Right renal cortex interstitium (tissue), 3 donors: ENCODE measurements at regions not wholly inside any gene's neighbourhood (a gene's known extent, or its start where the extent isn't known, plus 50 kb on each side); places are given as distances from the start of the nearest gene placed in this dataset.
"Not testable (repeated sequence)": the region's sequence is repeated elsewhere in the genome, so short reads cannot be mapped to it uniquely, and the experiment has no call there.

ENCODE experiments used
- DNase-seq, 3 donors: peaks; one replicate each; pipeline ENCODE4 v3.0.0-alpha.2; 2013; ENCODE audit warnings: low read depth in 3 of 3, low spot score in 2 of 3

DNA sequence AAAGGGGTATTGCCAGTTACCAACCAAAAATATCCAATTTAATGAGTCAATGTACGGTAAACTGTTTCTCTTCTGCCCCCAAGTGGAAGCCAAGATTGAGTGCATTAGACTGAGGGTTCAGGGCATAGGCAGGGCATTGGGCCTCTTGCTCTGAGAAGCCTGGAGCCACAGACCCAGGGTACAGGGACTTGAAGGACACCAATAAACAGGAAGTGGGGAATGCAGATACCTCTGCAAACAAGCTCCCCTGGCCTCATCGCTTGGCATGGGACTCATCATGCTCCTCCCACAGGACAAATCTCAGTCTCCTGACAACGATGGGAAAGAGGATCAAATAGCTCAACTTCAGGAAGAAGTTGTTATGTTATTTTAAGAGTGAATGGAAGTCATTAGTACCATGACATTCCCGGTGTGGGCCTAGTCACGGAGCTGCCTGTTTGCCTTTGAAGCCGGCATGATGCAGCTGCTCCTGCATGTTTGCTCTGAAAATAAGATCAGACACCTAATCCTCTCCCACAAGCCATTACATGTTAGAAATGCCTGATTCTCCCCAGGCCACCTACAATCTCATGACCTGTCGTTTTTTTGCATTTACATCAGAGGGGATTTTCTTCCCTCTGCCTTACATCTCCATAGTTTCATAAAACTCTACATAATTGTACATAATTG is 224.2 kb downstream of the RCHY1 start:
- DNase-seq, result peak in 2 of 3 donors; percentile 19 to 27

DNA sequence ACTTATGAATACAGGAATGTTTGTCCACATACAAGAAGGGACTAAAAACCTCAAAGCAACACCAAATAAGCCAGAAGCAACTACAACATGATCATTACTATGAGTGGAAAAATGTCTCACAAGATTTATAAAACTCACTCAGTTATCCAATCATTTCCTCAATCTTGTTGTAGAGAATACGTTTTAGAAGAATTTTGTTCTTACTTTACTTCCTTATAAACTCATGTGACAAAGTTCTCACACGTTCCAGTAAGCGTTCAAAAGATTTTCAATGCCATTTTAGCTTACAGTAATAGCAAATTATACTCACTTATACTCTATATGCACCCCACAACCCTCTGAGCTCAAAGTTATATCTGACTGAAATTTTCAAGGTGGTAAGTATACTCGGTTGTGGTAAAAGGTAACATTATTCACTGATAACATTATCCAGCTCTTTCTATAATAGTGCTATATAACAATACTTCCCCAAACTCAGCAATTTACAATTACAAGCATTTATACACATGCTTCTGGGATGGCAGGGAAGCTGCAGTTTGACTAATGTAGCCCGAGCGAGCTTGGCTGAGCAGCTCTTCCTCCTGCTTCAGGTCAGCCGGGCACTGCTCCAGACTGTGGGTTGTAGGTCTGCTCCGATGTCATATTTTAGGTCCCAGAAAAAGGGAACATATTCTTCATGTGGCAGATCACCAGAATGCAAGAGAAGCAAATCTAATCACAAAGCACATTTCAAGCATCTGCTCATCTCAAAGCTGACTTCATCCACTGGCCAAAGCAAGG is 226.3 kb downstream of the RCHY1 start:
- no peak for DNase-seq

DNA sequence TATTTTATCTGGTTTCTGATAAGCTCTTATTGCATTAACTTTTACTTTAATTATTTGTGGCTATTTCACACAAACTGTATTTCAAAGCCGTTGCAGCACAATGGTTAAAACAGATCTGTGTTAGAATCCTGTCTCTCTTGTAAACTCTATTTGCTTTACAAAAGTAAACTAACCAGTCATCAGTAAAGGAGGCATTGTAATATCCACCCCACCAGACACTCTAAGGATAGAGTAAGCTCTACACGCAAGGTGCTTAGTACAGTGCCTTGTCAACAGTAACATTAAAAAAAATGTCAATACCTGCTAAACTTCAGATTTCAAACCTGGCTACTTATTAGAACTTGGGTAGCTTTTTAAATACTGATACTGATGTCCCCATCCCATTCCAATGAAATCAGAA is 228.4 kb downstream of the RCHY1 start:
- DNase-seq, result no peak

DNA sequence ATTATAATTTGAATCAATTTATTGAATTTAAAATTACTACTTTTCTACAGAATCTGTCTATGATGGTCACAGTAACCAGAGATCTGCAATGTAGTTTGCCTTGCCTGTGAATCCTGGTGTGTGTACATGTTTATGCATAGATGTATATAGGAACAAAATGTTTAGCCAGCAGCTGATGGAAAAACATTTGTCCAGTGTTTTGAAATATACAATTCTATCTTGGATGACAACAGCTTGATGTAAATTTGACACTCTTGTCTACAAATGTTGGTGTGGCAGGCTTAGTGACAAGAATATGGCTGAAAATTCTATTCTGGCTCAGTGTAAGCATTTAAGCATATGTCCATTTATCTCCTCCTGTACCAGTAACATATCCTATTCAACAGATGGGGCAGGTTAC is 229.4 kb downstream of the RCHY1 start:
- no peak for DNase-seq

DNA sequence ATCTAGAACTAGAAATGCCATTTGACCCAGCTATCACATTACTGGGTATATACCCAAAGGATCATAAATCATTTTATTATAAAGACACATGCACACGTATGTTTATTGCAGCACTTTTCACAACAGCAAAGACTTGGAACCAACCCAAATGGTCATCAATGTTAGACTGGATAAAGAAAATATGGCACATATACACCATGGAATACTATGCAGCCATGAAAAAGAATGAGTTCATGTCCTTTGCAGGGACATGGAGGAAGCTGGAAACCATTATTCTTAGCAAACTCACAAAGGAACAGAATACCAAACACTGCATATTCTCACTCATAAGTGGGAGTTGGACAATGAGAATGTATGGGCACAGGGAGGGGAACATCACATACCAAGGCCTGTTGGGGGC is 233.7 kb downstream of the RCHY1 start:
- DNase-seq, result not testable (repeated sequence)

DNA sequence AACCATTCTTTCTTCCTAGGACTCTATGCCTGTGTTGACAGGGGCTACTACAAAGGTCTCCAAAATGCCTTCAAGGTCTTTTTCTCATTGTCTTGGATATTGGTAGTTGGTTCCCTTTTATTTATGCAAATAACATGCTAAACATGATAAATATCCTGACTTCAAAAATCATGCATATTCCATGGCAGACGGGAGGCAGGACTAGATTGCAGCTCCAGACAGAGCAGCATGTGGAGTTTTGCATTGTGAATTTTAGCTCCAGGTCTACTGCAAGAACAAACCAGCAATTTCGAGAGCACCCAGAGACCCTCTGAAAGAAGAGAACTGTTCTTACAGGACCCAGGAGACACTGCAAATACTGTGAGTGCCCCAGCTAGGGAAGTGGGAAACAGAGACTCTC is 254.9 kb downstream of the RCHY1 start:
- DNase-seq, result no peak

DNA sequence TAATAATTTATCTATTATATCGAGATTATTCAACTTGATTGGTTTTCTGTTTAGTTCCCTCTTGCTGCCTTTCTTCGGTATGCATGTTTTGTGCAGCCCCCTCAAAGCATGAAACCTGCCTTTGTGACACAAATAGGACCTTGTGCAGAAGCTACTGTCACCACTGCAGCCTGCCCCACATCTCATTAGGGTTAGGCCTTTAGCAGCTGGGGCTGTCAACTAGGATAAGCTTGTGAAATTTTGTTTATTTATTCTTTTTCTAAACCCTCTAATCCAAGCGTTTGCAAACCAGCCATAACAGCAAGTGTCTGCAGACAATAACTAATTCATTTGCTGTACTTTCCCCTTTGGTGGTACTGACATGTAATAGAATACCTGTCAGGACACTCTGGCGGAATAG is 258.9 kb downstream of the RCHY1 start:
- no peak for DNase-seq

DNA sequence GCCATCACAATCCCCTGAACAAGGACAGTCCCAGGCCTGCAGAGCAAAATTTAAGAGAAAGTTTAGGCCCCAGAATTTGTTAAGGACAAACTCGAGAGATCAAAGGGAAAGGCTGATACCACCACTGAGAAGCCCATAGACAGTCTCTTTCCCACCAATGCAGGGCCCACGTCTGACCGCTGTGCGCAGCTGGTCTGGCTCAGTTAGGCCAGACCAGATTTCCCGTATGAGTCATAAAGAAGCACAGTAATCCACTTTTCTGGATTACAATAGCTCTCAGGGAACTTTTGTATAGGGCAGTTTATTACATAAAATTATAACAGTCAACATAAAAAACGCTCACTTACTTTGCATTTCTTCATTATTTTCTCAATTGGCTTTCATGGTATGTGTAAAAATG is 259.5 kb downstream of the RCHY1 start:
- no peak for DNase-seq

DNA sequence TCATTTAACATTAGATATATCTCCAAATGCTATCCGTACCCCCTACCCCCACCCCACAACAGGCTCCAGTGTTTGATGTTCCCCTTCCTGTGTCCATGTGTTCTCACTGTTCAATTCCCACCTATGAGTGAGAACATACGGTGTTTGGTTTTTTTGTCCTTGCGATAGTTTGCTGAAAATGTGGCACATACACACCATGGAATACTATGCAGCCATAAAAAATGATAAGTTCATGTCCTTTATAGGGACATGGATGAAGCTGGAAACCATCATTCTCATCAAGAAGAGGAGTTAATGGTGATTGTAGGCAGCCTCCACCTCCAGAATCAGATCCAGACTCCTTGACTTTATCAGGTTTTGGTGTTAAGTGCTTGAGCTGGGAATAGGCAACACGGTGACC is 261.1 kb downstream of the RCHY1 start:
- DNase-seq, result not testable (repeated sequence)

DNA sequence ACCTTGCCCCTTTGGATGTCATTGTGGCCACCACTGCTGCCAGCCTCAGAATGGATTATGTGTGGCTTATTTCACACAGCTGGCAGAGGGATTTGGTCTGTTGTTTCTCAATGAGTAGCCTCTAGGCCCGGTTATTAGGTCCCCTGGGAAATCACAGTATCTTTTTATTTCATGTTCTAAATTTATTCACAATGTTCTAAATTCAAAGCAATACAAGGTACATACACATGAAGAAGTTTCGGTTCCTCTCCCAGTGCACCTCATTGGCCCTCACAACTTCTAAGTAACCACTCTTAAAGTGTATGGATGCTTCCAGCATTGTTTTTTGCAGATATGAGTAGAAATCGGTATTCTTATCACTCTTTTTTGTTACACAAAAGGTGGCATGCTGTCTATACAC is 262.7 kb downstream of the RCHY1 start:
- DNase-seq, result no peak

DNA sequence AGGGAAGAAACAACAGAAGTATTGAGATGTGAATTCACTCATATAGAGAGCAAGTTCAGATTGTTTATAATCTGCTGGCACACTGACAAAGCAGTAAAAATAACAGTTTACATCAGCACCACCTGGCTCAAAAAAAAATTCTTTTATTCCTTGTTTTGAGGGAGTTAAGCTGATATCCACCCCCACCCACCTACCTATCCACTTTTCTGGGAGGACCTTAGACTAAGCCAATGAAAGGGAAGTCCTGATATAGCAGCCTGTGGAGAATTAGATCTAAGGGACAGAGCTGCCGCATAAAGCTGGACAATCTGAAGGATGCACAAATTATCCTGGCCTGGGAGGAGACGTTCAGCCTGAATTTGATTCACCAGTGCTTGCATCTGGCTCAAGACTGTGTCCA is 264.5 kb downstream of the RCHY1 start:
- no peak for DNase-seq

DNA sequence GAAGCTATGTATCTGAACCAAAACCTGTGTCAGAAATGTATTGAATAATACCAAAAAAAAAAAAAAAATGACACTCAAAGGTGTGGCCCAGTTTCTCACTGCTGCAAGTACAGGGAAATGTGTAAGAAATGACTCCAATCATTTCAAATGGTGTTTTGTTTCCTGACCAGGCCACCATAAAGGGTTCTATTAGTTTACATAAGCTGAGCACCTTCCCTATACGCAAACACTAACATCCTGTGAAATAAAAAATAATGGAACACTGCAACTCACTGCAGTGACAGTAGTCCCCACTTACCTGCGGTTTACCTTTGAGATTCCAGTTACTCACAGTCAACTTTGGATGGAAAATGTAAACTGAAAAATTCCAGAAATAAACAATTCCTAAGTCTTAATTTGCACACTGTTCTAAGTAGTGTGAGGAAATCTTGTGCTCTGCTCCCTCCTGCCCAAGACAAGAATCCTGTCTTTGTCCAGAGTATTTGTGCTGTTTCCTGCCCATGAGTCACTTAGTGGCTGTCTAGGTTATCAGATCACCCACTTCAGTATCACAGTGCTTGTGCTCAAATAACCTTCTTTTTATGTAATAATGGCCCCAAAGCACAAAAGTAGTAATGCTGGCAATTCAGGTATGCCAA is 265.3 kb downstream of the RCHY1 start:
- no peak for DNase-seq

DNA sequence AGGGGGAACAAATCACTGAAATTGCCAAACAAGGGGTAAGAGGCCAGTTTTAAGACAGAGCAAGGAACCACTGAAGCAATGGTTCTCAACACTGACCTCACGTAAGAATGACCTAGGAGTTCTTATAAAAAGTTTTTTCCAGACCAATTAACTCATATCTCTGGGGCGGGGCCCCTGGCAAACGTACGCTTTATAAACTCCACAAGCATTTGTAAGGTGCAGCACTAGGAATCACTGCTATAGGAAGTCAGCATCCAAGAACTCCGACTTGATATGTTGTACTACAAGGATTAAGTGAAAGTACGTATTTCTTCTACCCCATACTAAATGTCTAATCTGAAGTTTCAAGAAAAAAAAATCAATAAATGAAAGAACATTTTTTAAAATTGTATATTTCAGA is 269.9 kb downstream of the RCHY1 start:
- DNase-seq, result no peak

DNA sequence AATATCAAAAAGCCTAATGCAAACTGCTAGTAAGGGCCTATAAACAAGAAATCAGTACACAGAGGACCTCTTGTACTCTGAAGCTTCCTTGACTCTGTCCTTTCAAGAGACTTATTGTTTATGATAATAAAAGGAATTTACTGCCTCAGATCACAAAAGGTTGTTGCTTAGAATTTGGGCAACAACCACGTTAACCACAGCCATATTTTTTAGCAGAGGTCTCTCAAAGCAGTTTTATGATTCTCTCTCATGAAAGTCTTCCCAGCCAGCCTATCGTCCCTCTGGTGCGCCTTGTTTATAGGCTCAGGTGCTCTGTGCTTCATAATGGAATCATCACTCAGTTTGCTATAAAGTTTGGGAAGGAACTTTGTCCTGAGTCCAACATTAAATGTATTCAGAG is 270.6 kb downstream of the RCHY1 start:
- DNase-seq, result no peak

DNA sequence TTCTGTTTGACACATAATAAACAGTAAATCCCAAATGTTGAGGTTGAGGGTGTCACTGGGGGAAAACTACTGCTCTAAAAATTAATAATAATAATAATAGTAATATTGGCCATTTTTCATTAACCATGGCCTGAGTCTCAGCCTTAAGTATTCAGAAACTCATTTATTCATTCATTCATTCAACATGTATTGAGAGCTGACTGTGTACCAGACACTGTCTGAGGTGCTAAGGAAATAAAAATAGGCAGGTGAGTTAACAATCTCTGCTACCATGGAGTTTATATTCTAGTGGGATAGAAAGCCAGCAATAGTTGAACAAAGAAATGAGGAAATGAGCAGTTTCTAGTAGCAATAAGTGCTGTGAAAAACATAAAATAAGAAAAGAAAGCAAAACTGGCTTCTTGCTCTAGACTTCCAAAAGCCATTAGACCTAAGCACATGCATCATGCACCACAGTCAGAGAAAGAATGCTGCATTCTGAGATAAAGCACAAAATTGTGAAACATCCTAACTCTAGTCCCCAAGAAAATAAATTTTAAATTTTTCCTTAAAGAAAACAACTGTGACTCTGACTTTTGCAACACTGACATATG is 278.7 kb downstream of the RCHY1 start:
- DNase-seq, result no peak

DNA sequence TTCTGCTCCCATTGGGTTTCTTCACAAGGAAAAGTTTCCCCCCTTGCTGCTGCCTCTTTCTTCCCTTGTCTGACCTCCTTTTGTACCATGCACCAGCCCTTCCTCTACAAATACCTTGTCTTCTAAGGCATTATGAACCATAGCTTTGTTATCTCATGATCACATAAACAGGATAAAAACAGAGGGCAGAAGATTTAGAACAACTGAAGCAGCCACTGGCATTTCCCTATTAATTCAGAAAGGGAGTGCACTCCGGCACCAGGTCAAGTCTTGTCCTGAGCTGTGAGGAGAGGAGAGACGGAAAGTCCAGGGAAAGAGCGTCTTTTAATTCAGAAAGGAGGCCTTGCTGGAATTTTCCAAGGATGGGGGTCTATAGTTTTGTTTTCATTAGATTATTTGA is 281.7 kb downstream of the RCHY1 start:
- DNase-seq, result no peak

DNA sequence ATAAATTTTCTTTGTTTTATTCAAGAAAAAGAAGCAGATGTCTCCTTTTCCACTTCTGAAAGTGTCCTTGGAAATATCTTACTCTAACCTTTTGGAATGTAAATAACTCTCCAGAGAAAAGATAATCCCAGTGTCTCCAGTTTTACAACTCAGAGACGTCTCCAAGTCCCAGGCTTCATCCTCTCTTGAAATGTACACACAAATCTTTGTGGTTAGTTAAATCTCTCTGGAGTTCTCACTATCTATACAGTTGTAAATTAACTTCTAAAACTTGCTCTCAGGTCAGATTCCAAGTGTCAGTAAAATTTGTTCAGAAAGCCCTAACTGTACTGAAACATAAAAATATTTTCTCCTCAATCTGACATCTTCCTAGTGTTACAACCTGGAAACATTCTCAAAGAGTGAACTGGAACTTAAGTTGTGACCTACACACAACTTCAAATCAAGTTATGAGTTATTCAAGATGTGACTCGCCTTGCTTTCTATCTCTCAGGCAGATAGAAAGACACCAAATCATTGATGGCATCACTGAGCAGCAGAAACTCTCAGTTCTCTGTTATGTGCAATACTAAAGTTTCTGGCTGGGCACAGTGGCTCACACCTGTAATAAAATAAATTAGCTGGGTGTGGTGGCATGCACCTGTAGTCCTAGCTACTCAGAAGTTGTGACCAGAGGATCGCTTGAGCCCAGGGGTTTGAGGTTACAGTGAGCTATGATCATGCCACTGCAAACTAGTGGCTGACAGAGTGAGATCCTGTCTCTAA is 284.2 kb downstream of the RCHY1 start:
- no peak for DNase-seq

DNA sequence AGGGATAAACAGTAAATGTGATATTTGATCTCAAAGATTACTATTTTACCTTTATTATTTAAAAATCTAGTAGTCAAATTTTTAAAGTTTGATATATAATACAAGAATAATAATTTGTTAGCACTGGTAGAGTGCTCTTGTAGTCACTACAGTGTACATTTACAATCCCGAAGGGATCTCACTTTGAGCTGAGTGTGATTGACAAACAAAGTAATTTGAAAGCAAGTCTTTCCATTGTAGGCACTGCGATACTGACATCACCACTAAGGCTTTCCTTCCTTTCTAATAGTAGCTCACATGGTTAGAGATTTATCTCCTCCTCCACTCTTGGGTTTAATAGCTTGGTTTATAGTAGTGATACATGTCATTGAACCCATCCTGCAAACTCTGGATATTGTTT is 280.6 kb downstream of the PARM1 start:
- DNase-seq, result no peak

DNA sequence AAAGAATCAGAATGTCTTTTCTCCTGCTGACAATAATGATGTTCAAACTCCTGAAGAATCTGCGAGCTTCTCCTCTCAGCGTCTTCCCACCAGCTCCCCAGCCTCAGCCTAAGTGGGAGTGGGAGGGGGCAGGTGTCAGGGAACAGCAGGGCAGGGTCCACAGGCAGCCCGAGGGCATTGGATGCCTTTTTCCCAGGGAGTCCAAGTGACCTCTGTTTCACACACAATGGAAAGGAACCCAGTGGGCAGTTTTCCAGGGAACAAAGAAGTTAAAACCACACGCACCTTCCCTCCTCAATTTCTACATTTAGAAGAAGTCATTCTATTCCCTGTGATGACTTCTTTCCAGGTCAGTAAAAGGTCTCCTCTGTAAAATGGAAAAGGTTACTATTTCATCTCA is 278.5 kb downstream of the PARM1 start:
- DNase-seq, result no peak

DNA sequence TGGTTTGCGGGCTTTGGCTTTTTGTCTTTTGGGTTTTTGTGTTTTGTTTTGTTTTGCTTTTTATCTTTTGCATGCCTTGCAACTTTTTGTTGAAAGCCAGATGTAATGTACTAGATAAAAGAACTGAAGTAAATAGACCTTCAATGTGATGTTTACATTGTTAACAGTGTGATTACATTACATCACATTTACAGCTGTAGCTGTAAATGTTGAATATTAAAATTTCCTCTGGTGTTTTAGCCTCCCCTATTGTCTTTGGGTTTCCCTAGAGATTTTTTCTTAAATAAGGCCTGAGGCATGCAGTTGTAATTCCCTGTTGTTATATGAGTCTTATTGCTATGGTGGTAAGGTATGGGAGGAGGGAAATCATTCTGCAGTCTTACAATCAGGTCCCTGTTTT is 275.0 kb downstream of the PARM1 start:
- DNase-seq, result no peak

DNA sequence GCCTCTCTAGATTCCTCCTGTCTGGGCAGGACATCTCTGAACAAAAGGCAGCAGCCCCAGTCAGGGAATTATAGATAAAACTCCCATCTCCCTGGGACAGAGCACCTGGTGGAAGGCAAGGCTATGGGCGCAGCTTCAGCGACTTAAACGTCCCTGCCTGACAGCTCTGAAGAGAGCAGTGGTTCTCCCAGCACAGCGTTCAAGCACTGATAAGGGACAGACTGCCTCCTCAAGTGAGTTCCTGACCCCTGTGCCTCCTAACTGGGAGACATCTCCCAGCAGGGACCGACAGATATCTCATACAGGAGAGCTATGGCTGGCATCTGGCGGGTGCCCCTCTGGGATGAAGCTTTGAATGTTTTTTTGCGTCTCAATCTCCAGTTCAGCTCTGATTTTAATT is 262.2 kb downstream of the PARM1 start:
- DNase-seq, result no peak
